ENCODE measurements at regions not wholly inside any gene's neighbourhood (a gene's known extent, or its start where the extent isn't known, plus 50 kb on each side); places are given as distances from the start of the nearest gene placed in this dataset.

DNA sequence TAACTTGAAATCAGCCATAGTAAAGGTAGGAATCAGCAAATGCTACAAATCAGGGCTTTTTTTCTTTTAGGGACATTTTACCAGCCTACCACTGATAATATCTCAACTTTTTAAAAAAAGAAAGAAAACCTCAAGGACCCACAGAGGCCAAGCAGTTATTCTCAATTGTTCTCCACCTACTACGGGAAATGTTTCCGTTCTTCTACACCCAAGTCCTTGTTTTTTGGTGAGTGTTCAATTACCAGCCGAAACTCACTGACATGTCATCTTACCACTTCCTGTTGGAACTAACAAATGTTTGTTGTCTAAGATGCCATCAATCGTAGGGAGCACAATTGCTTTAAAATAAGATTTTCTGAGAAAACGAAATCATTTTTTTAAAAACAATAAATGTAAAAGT lies 50.2 kb upstream of the CDK1 start:
- ATAC-seq (no peak), DNase-seq (no peak)
- intact Hi-C loops (cut with DNase I): no loop called here
- H3K27me3 ChIP-seq: no peaks in the 10 kb centered on the region
- no peak overlapping the region for H3K27ac ChIP-seq
- H3K4me3 ChIP-seq: no peak overlapping the region
- TF ChIP-seq CTCF (IDR thresholded peaks at IDR 0.05): no peak
- H3K9me3 ChIP-seq: no peaks in the 10 kb centered on the region
- no peaks in the 10 kb centered on the region for H3K4me1 ChIP-seq
- H3K36me3 ChIP-seq: no peaks in the 10 kb centered on the region

DNA sequence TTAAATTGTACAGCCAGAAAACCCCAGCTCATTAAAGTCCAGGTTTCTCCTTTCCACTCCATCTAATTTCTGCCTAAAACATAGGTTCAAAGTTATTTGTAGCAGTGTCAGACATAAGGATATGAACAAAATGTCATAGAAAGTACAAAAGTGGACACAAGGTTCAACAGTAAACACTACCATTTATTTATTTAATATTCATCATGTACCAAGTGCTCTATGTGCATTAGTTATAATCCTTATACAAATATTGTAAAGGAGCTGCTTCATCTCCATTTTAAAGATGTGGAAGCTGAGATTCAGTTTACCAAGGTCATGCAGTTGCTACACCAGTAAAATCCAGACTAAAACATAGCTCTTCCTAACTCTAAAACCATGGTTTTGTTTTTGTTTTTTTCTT lies 52.0 kb upstream of the CDK1 start:
- H3K27me3 ChIP-seq: no peaks in the 10 kb centered on the region

DNA sequence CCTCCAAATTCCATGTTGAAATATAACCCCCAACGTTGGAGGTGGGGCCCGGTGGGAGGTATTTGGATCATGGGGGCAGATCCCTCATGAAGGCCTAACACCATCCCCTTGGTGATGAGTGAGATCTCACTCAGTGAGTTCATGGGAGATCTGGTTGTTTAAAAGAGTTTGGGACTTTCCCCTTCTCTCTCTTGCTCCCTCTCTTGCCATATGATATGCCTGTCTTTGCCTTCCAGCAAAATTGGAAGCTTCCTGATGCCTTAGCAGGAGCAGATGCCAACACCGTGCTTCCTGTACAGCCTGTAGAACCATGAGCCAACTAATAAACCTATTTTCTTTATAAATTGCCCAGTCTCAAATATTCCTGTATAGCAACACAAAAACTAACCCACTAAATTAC lies 55.7 kb upstream of the CDK1 start:
- H3K4me1 ChIP-seq: no peaks in the 10 kb centered on the region
- TF ChIP-seq CTCF (IDR thresholded peaks at IDR 0.05): no peak
- no peak for DNase-seq
- no peak for ATAC-seq
- H3K27ac ChIP-seq: no peak overlapping the region
- intact Hi-C loops (cut with DNase I): no loop called here
- H3K9me3 ChIP-seq: no peaks in the 10 kb centered on the region
- no peak overlapping the region for H3K4me3 ChIP-seq
- no peaks in the 10 kb centered on the region for H3K27me3 ChIP-seq
- no peaks in the 10 kb centered on the region for H3K36me3 ChIP-seq

More for the DNA sequence above, 52.0 kb upstream of the CDK1 start:
- Histone ChIP-seq H3K36me3 (no peaks in the 10 kb centered on the region), H3K27ac (no peak overlapping the region), H3K4me3 (no peak overlapping the region), H3K4me1 (no peaks in the 10 kb centered on the region), H3K9me3 (no peaks in the 10 kb centered on the region)
- ATAC-seq (no peak), DNase-seq (no peak)
- intact Hi-C loops (cut with DNase I): no loop called here
- TF ChIP-seq CTCF (IDR thresholded peaks at IDR 0.05): no peak

DNA sequence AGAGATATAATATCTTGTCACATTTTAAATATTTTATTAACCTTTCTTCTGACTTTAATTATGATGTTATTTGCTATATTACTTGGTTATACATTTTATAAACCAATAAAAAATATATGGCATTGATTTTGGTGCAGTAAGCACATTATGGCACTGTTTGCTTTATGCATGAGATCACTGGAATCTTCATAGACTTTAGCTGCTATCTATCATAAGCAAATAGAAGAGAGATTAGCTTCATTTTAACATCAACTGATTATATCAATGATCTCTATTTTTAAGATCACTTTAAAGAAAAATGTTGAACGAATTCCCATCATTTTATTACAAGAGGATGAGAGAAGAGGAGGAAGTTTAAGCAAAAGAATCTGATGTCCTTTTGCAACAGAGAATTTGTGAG lies 58.6 kb upstream of the CDK1 start:
- Histone ChIP-seq H3K4me1 (no peaks in the 10 kb centered on the region), H3K4me3 (no peak overlapping the region), H3K27me3 (no peaks in the 10 kb centered on the region), H3K9me3 (no peaks in the 10 kb centered on the region), H3K36me3 (no peaks in the 10 kb centered on the region), H3K27ac (no peak overlapping the region)
- TF ChIP-seq CTCF (IDR thresholded peaks at IDR 0.05): no peak
- intact Hi-C loops (cut with DNase I): no loop called here
- ATAC-seq (no peak), DNase-seq (no peak)

GRCh38 chr10:60718886-60719285 lies 59.4 kb upstream of the CDK1 start:
- DNase-seq (no peak), ATAC-seq (no peak)
- H3K4me1 ChIP-seq: no peaks in the 10 kb centered on the region
- no peaks in the 10 kb centered on the region for H3K27me3 ChIP-seq
- TF ChIP-seq CTCF (IDR thresholded peaks at IDR 0.05): no peak
- no peaks in the 10 kb centered on the region for H3K36me3 ChIP-seq
- H3K27ac ChIP-seq: no peak overlapping the region
- no peak overlapping the region for H3K4me3 ChIP-seq
- H3K9me3 ChIP-seq: no peaks in the 10 kb centered on the region
- intact Hi-C loops (cut with DNase I): no loop called here

DNA sequence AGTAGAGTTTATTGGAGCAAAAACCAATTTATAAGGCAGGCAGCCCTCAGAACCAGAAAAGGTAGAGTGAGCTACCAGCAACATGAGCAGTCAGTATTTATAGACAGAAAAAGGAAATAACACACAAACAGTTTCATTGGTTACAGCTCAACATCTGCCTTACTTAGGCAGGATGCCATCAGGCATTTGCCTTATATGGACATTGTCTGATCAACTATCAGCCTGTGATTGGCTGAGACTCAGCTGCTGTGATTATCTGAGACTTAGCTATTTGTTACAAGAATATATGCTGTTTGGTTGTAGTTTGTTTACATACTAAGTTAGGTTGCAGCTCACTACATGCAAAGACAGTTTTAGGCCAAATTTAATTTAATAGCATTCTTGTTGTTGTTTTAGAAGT lies 60.4 kb upstream of the CDK1 start:
- no peaks in the 10 kb centered on the region for H3K9me3 ChIP-seq
- intact Hi-C loops (cut with DNase I): no loop called here
- DNase-seq (no peak), ATAC-seq (no peak)
- H3K4me3 ChIP-seq: no peak overlapping the region
- H3K4me1 ChIP-seq: no peaks in the 10 kb centered on the region
- H3K27me3 ChIP-seq: no peaks in the 10 kb centered on the region
- no peaks in the 10 kb centered on the region for H3K36me3 ChIP-seq
- TF ChIP-seq CTCF (IDR thresholded peaks at IDR 0.05): no peak
- no peak overlapping the region for H3K27ac ChIP-seq
